K562 (cell line): ENCODE measurements at regions not wholly inside any gene's neighbourhood (a gene's known extent, or its start where the extent isn't known, plus 50 kb on each side); places are given as distances from the start of the nearest gene placed in this dataset.

ENCODE experiments used
- ARID1B ChIP-seq: fragments of 450-650 bp; IDR thresholded peaks from 2 replicates; pipeline ENCODE4 v1.6.1; 2016; ENCODE audit warnings: antibody characterized with exemption, mild to moderate bottlenecking, inconsistent platforms
- CHD2 ChIP-seq: IDR thresholded peaks from 2 replicates; pipeline ENCODE4 v1.6.1; 2011; ENCODE audit warnings: low read depth, low read length
- JUND ChIP-seq, 2 experiments: IDR thresholded peaks; 2 replicates in 1 of 2; 3 replicates in 1 of 2; pipeline ENCODE4 v1.6.1; 2011; ENCODE audit warnings: borderline replicate concordance in 2 of 2, low read depth in 2 of 2, low read length in 2 of 2, improper control_type of control experiment in 1 of 2, missing biosample characterization in 1 of 2, missing genetic modification characterization in 1 of 2, missing genetic modification reagents in 1 of 2
- KLF16 ChIP-seq: IDR thresholded peaks from 2 replicates; pipeline ENCODE4 v1.6.1; 2016; ENCODE audit warnings: antibody characterized with exemption
- MECOM ChIP-seq: fragments of 250-450 bp; sonication (Bioruptor Pico); IDR thresholded peaks from 2 replicates; pipeline ENCODE4 v1.8.0; 2022; ENCODE audit warnings: inconsistent platforms
- NR2F6 ChIP-seq: fragments of 450-650 bp; formaldehyde crosslinking; IDR thresholded peaks from 2 replicates; pipeline ENCODE4 v1.4.0; 2020; ENCODE audit warnings: mild to moderate bottlenecking
- PHF21A ChIP-seq: fragments of 450-650 bp; IDR thresholded peaks from 2 replicates; pipeline ENCODE4 v1.6.1; 2017; ENCODE audit warnings: low read depth, borderline replicate concordance
- POLR3A ChIP-seq: IDR thresholded peaks from 2 replicates; pipeline ENCODE4 v1.6.1; 2011; ENCODE audit warnings: borderline replicate concordance, mild to moderate bottlenecking, moderate library complexity; ENCODE audit not compliant: insufficient read length, insufficient read depth; ENCODE audit errors: extremely low read depth
- RFX5 ChIP-seq: IDR thresholded peaks from 2 replicates; pipeline ENCODE4 v1.6.1; 2011; ENCODE audit warnings: low read depth, mild to moderate bottlenecking, improper control_type of control experiment, low read length
- TFAM ChIP-seq: fragments of 250-450 bp; sonication (Bioruptor Pico); conservative IDR thresholded peaks from 2 replicates; pipeline ENCODE4 v1.5.0; 2021; ENCODE audit warnings: mild to moderate bottlenecking, moderate library complexity
- ZEB2 ChIP-seq: fragments of 450-650 bp; IDR thresholded peaks from 2 replicates; pipeline ENCODE4 v1.6.1; 2016
- ZNF133 ChIP-seq: fragments of 250-450 bp; sonication (Bioruptor Pico); IDR thresholded peaks from 2 replicates; pipeline ENCODE4 v1.4.0; 2020; ENCODE audit warnings: mild to moderate bottlenecking
- ZNF197 ChIP-seq: fragments of 200-800 bp; sonication (Bioruptor generic); IDR thresholded peaks from 2 replicates; pipeline ENCODE4 v1.6.1; 2016; ENCODE audit warnings: low read depth, missing genetic modification characterization, missing compliant biosample characterization
- ZNF282 ChIP-seq: sonication (generic); formaldehyde crosslinking; IDR thresholded peaks from 2 replicates; pipeline ENCODE4 v1.8.1; 2023; ENCODE audit warnings: missing genetic modification reagents
- ZNF3 ChIP-seq: fragments of 250-450 bp; sonication (Bioruptor Pico); IDR thresholded peaks from 2 replicates; pipeline ENCODE4 v1.5.0; 2021; ENCODE audit warnings: mild to moderate bottlenecking, moderate library complexity
- ZNF347 ChIP-seq: fragments of 450-650 bp; formaldehyde crosslinking; IDR thresholded peaks from 2 replicates; pipeline ENCODE4 v1.4.0; 2020; ENCODE audit warnings: low read depth, mild to moderate bottlenecking, moderate library complexity
- ZNF780A ChIP-seq: fragments of 250-450 bp; sonication (Bioruptor Pico); IDR thresholded peaks from 2 replicates; pipeline ENCODE4 v1.5.0; 2021; ENCODE audit warnings: mild to moderate bottlenecking
- TF ChIP-seq, protein P1 (sequence below): fragments of 250-450 bp; sonication (Bioruptor Pico); IDR thresholded peaks from 2 replicates; pipeline ENCODE4 v1.4.0; 2020; ENCODE audit warnings: borderline replicate concordance
- TF ChIP-seq, protein P2 (sequence below): fragments of 450-650 bp; IDR thresholded peaks from 2 replicates; pipeline ENCODE4 v1.6.1; 2017; ENCODE audit warnings: antibody characterized with exemption
- TF ChIP-seq, protein P3 (sequence below): fragments of 450-650 bp; formaldehyde crosslinking; IDR thresholded peaks from 2 replicates; pipeline ENCODE4 v1.4.0; 2020; ENCODE audit warnings: mild to moderate bottlenecking, moderate library complexity
- TF ChIP-seq, protein P4 (sequence below): sonication (generic); formaldehyde crosslinking; IDR thresholded peaks from 2 replicates; pipeline ENCODE4 v1.8.1; 2023; ENCODE audit warnings: mild to moderate bottlenecking, missing genetic modification reagents
- TF ChIP-seq, protein P5 (sequence below), 2 experiments: fragments of 200-800 bp in 1 of 2; sonication (Bioruptor generic) in 1 of 2; sonication (generic) in 1 of 2; formaldehyde crosslinking in 1 of 2; IDR thresholded peaks in 1 of 2; conservative IDR thresholded peaks in 1 of 2; 2 replicates each; pipeline versions ENCODE4 v1.5.0 to v1.6.1; 2016 to 2020; ENCODE audit warnings: missing compliant biosample characterization in 1 of 2, missing genetic modification characterization in 1 of 2, missing genetic modification reagents in 1 of 2

DNA sequence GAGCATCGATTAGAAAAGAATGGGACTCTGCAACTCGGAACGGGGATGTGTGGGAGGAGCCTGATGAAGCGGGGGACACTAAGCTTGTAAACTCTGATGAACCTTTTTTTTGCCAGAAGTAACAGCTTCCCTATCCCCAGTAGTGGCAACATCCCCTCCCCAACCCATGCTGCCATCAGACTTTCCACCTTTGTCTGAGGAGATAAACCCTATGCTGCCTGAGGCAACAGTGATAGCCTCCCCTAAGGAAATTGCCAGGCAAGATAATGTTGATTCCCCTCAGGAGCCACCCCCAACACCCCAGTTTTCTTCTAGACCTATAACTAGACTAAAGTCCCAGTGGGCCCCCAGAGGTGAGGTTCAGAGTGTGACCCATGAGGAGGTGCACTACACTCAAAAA, 173.7 kb downstream of the AKR1D1 start (continued):
- TF ChIP-seq JUND (IDR thresholded peaks at IDR 0.05; ENCODE audit: borderline replicate concordance, low read depth, low read length) (peak; percentile 22; the same call in 1 of the 2 replicates), JUND (tag; IDR thresholded peaks at IDR 0.05; ENCODE audit: borderline replicate concordance, low read depth, low read length) (no peak), ZNF780A (CRISPR knock-in tag) (no peak), POLR3A (no peak), CHD2 (no peak), ZEB2 (0 out of 2 replicates have a peak, but pooled peaks have one; percentile 31), TFAM (CRISPR knock-in tag) (no peak), ZNF3 (no peak), KLF16 (peak; percentile 47; the same call in 1 of the 2 replicates), ZNF197 (CRISPR knock-in tag) (no peak), MECOM (CRISPR knock-in tag) (no peak), ZNF282 (CRISPR knock-in tag) (no peak), NR2F6 (CRISPR knock-in tag) (no peak), ZNF133 (CRISPR knock-in tag) (no peak), ARID1B (peak; percentile 74), ZNF347 (CRISPR knock-in tag) (no peak), PHF21A (no peak), RFX5 (no peak)
- TF ChIP-seq, protein P1, sequence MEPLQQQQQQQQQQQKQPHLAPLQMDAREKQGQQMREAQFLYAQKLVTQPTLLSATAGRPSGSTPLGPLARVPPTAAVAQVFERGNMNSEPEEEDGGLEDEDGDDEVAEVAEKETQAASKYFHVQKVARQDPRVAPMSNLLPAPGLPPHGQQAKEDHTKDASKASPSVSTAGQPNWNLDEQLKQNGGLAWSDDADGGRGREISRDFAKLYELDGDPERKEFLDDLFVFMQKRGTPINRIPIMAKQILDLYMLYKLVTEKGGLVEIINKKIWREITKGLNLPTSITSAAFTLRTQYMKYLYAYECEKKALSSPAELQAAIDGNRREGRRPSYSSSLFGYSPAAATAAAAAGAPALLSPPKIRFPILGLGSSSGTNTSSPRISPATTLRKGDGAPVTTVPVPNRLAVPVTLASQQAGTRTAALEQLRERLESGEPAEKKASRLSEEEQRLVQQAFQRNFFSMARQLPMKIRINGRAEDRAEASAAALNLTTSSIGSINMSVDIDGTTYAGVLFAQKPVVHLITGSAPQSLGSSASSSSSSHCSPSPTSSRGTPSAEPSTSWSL (CRISPR knock-in tag) = no peak
- TF ChIP-seq, protein P2, sequence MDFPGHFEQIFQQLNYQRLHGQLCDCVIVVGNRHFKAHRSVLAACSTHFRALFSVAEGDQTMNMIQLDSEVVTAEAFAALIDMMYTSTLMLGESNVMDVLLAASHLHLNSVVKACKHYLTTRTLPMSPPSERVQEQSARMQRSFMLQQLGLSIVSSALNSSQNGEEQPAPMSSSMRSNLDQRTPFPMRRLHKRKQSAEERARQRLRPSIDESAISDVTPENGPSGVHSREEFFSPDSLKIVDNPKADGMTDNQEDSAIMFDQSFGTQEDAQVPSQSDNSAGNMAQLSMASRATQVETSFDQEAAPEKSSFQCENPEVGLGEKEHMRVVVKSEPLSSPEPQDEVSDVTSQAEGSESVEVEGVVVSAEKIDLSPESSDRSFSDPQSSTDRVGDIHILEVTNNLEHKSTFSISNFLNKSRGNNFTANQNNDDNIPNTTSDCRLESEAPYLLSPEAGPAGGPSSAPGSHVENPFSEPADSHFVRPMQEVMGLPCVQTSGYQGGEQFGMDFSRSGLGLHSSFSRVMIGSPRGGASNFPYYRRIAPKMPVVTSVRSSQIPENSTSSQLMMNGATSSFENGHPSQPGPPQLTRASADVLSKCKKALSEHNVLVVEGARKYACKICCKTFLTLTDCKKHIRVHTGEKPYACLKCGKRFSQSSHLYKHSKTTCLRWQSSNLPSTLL = no peak
- TF ChIP-seq, protein P3, sequence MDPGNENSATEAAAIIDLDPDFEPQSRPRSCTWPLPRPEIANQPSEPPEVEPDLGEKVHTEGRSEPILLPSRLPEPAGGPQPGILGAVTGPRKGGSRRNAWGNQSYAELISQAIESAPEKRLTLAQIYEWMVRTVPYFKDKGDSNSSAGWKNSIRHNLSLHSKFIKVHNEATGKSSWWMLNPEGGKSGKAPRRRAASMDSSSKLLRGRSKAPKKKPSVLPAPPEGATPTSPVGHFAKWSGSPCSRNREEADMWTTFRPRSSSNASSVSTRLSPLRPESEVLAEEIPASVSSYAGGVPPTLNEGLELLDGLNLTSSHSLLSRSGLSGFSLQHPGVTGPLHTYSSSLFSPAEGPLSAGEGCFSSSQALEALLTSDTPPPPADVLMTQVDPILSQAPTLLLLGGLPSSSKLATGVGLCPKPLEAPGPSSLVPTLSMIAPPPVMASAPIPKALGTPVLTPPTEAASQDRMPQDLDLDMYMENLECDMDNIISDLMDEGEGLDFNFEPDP = no peak
- TF ChIP-seq, protein P4, sequence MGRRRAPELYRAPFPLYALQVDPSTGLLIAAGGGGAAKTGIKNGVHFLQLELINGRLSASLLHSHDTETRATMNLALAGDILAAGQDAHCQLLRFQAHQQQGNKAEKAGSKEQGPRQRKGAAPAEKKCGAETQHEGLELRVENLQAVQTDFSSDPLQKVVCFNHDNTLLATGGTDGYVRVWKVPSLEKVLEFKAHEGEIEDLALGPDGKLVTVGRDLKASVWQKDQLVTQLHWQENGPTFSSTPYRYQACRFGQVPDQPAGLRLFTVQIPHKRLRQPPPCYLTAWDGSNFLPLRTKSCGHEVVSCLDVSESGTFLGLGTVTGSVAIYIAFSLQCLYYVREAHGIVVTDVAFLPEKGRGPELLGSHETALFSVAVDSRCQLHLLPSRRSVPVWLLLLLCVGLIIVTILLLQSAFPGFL (CRISPR knock-in tag) = no peak
- TF ChIP-seq, protein P5, sequence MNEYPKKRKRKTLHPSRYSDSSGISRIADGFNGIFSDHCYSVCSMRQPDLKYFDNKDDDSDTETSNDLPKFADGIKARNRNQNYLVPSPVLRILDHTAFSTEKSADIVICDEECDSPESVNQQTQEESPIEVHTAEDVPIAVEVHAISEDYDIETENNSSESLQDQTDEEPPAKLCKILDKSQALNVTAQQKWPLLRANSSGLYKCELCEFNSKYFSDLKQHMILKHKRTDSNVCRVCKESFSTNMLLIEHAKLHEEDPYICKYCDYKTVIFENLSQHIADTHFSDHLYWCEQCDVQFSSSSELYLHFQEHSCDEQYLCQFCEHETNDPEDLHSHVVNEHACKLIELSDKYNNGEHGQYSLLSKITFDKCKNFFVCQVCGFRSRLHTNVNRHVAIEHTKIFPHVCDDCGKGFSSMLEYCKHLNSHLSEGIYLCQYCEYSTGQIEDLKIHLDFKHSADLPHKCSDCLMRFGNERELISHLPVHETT (CRISPR knock-in tag; conservative IDR thresholded peaks at IDR 0.05 in 1 of 2, IDR thresholded peaks at IDR 0.05 in 1 of 2) = no peak
